HepG2 (cell line): ENCODE measurements at regions not wholly inside any gene's neighbourhood (a gene's known extent, or its start where the extent isn't known, plus 50 kb on each side); places are given as distances from the start of the nearest gene placed in this dataset.

ENCODE experiments used
- ATAC-seq: fragments of 200-7000 bp; cut with Tn5 transposase; 3 replicates; pipeline ENCODE4 v1.9.1; 2020; ENCODE audit warnings: mild to moderate bottlenecking, moderate library complexity
- BruUV-seq: library from RNA; stranded (reverse); fragments of 400-500 nt; replicated peaks from 2 replicates; lab custom pipeline; 2021; lab: Mats Ljungman, UMichigan
- CTCF ChIA-PET: fragments of 300-600 bp; formaldehyde crosslinking; extraction: SDS; loops from one replicate; lab custom pipeline; 2021; ENCODE audit warnings: low total read pairs, inconsistent platforms, low intra/inter-chr PET ratio; lab: Yijun Ruan, JAX
- POLR2A ChIA-PET: fragments of 350-600 bp; sonication (Branson Sonifier 250); formaldehyde crosslinking; loops from one replicate; lab custom pipeline; 2020; ENCODE audit warnings: antibody characterized with exemption, inconsistent platforms; lab: Yijun Ruan, JAX
- DNase-seq: peaks from one replicate; pipeline ENCODE4 v3.0.0-alpha.2; 2015; ENCODE audit warnings: low spot score
- FAIRE-seq: peaks from 3 replicates; lab custom pipeline; 2011; peaks lifted over from hg19 to GRCh38; lab: Jason Lieb, UNC
- H2AFZ ChIP-seq: one replicate; pipeline ENCODE4 v1.6.1; 2011; ENCODE audit warnings: low read length, inconsistent platforms
- H3K27ac ChIP-seq: fragments of 300-600 bp; 3 replicates; pipeline ENCODE4 v1.8.0; 2011; ENCODE audit warnings: mixed run types, mild to moderate bottlenecking, mixed read lengths, low read length, inconsistent platforms; ENCODE audit not compliant: insufficient read depth; ENCODE audit errors: extremely low read length
- H3K27me3 ChIP-seq, 2 experiments: fragments of 200-600 bp in 1 of 2; 2 replicates in 1 of 2; 3 replicates in 1 of 2; pipeline versions ENCODE4 v1.6.0 to v1.8.0; 2011; ENCODE audit warnings: low read length in 2 of 2, mild to moderate bottlenecking in 2 of 2, moderate library complexity in 2 of 2, inconsistent platforms in 1 of 2; ENCODE audit not compliant: insufficient read depth in 2 of 2, control insufficient read depth in 1 of 2
- H3K36me3 ChIP-seq, 2 experiments: fragments of 200-600 bp in 1 of 2; replicated peaks in 1 of 2; 2 replicates in 1 of 2; 3 replicates in 1 of 2; pipeline versions ENCODE4 v1.5.1 to v1.8.0; 2011; ENCODE audit warnings: low read length in 2 of 2, inconsistent platforms in 1 of 2; ENCODE audit not compliant: insufficient read depth in 2 of 2, control insufficient read depth in 1 of 2
- H3K4me1 ChIP-seq: 2 replicates; pipeline ENCODE4 v1.5.1; 2012; ENCODE audit warnings: low read length, inconsistent platforms; ENCODE audit not compliant: insufficient read depth
- H3K4me2 ChIP-seq: 2 replicates; pipeline ENCODE4 v1.6.0; 2011; ENCODE audit warnings: low read depth, low read length, inconsistent platforms
- H3K4me3 ChIP-seq, 3 experiments: fragments of 200-600 bp in 1 of 3; sonication (generic), shearing (Covaris generic) in 1 of 3; replicated peaks in 1 of 3; 2 replicates each; pipeline ENCODE4 v1.5.1; 2011 to 2016; ENCODE audit warnings: low read length in 3 of 3, inconsistent platforms in 2 of 3, low read depth in 2 of 3, mild to moderate bottlenecking in 2 of 3, control low read depth in 1 of 3, mixed read lengths in 1 of 3; ENCODE audit not compliant: insufficient read depth in 1 of 3
- H3K79me2 ChIP-seq: one replicate; pipeline ENCODE4 v1.6.1; 2011; ENCODE audit warnings: low read length, inconsistent platforms; ENCODE audit not compliant: insufficient read depth
- H3K9ac ChIP-seq: 2 replicates; pipeline ENCODE4 v1.6.0; 2011; ENCODE audit warnings: mild to moderate bottlenecking, low read depth, low read length, inconsistent platforms; ENCODE audit not compliant: insufficient read depth
- H3K9me3 ChIP-seq: 2 replicates; pipeline ENCODE4 v1.5.1; 2012; ENCODE audit warnings: mild to moderate bottlenecking, low read length
- H4K20me1 ChIP-seq: 2 replicates; pipeline ENCODE4 v1.6.0; 2011; ENCODE audit warnings: inconsistent platforms, mild to moderate bottlenecking, low read length, moderate library complexity; ENCODE audit not compliant: insufficient read depth
- ARID4A ChIP-seq: sonication (generic); formaldehyde crosslinking; IDR thresholded peaks from 2 replicates; pipeline ENCODE4 v1.5.0; 2020; ENCODE audit warnings: mild to moderate bottlenecking, missing genetic modification reagents, borderline replicate concordance
- CREB3 ChIP-seq: sonication (generic); formaldehyde crosslinking; IDR thresholded peaks from 2 replicates; pipeline ENCODE4 v1.5.0; 2020; ENCODE audit warnings: missing genetic modification reagents
- FOXA1 ChIP-seq, 2 experiments: fragments of 450-650 bp in 1 of 2; sonication (generic) in 1 of 2; formaldehyde crosslinking in 1 of 2; IDR thresholded peaks; 2 replicates each; pipeline versions ENCODE4 v1.4.0 to v1.6.1; 2016 to 2020; ENCODE audit warnings: missing genetic modification reagents in 1 of 2
- HMG20A ChIP-seq: IDR thresholded peaks from 2 replicates; pipeline ENCODE4 v1.6.1; 2016; ENCODE audit warnings: borderline replicate concordance
- HNF4A ChIP-seq: sonication (generic); formaldehyde crosslinking; IDR thresholded peaks from 2 replicates; pipeline ENCODE4 v1.4.0; 2020; ENCODE audit warnings: missing genetic modification reagents
- IKZF5 ChIP-seq: IDR thresholded peaks from 2 replicates; pipeline ENCODE4 v1.6.1; 2018; ENCODE audit warnings: missing genetic modification reagents, mild to moderate bottlenecking, missing compliant biosample characterization
- KDM2A ChIP-seq: sonication (generic); formaldehyde crosslinking; IDR thresholded peaks from 2 replicates; pipeline ENCODE4 v1.4.0; 2020; ENCODE audit warnings: low read depth, missing genetic modification reagents, borderline replicate concordance
- NFRKB ChIP-seq: fragments of 450-650 bp; IDR thresholded peaks from 2 replicates; pipeline ENCODE4 v1.6.1; 2017
- NR2C2 ChIP-seq: sonication (generic); formaldehyde crosslinking; IDR thresholded peaks from 2 replicates; pipeline ENCODE4 v1.4.0; 2020; ENCODE audit warnings: missing genetic modification reagents, mild to moderate bottlenecking, moderate library complexity, borderline replicate concordance
- PBX2 ChIP-seq: IDR thresholded peaks from 2 replicates; pipeline ENCODE4 v1.6.1; 2016; ENCODE audit warnings: control low read depth
- STAT5B ChIP-seq: sonication (generic); formaldehyde crosslinking; IDR thresholded peaks from 2 replicates; pipeline ENCODE4 v1.4.0; 2020; ENCODE audit warnings: missing genetic modification reagents
- SYNCRIP ChIP-seq: fragments of 200-400 bp; formaldehyde crosslinking; IDR thresholded peaks from 2 replicates; pipeline ENCODE4 v1.6.1; 2018; ENCODE audit warnings: mild to moderate bottlenecking, low read depth, low read length; ENCODE audit not compliant: insufficient read depth
- ZBTB42 ChIP-seq: sonication (generic); formaldehyde crosslinking; IDR thresholded peaks from 2 replicates; pipeline ENCODE4 v1.5.0; 2020; ENCODE audit warnings: mild to moderate bottlenecking, missing genetic modification reagents
- ZBTB7B ChIP-seq: sonication (generic); formaldehyde crosslinking; IDR thresholded peaks from 2 replicates; pipeline ENCODE4 v1.4.0; 2020; ENCODE audit warnings: missing genetic modification reagents
- ZNF143 ChIP-seq: sonication (generic); formaldehyde crosslinking; IDR thresholded peaks from 2 replicates; pipeline ENCODE4 v1.4.0; 2020; ENCODE audit warnings: missing genetic modification reagents
- ZNF235 ChIP-seq: sonication (generic); formaldehyde crosslinking; IDR thresholded peaks from 2 replicates; pipeline ENCODE4 v1.8.1; 2023; ENCODE audit warnings: mild to moderate bottlenecking, missing genetic modification reagents, borderline replicate concordance
- ZNF251 ChIP-seq: sonication (generic); formaldehyde crosslinking; IDR thresholded peaks from 2 replicates; pipeline ENCODE4 v1.9.0; 2021; ENCODE audit warnings: mild to moderate bottlenecking, missing genetic modification reagents
- ZNF253 ChIP-seq: sonication (generic); formaldehyde crosslinking; IDR thresholded peaks from 2 replicates; pipeline ENCODE4 v1.8.0; 2022; ENCODE audit warnings: mild to moderate bottlenecking, missing genetic modification reagents, borderline replicate concordance
- ZNF274 ChIP-seq: sonication (generic); formaldehyde crosslinking; IDR thresholded peaks from 2 replicates; pipeline ENCODE4 v1.5.1; 2020; ENCODE audit warnings: mild to moderate bottlenecking, missing genetic modification reagents
- ZNF616 ChIP-seq: sonication (generic); formaldehyde crosslinking; IDR thresholded peaks from 2 replicates; pipeline ENCODE4 v1.5.0; 2020; ENCODE audit warnings: low read depth, mild to moderate bottlenecking, missing genetic modification reagents
- WGBS: methylation state at CpG from one replicate; pipeline ENCODE4 v1.1.6; 2017; ENCODE audit warnings: low lambda C conversion rate; 5-methylcytosine and 5-hydroxymethylcytosine counted together
- in situ Hi-C: cut with HindIII; loops from 2 replicates; pipeline ENCODE4 v1.10.0; 2017; ENCODE audit warnings: low pct_unique_long_range_greater_than_20kb; ENCODE audit not compliant: extremely low pct_ligation_motif_present
- intact Hi-C: fragments of 100-400 bp; cut with micrococcal nuclease; formaldehyde crosslinking; loops from one replicate; pipeline ENCODE4 v1.10.0; 2022; ENCODE audit not compliant: unreplicated experiment

GRCh38 chr3:144583871-144584270 lies 612.2 kb downstream of the DIPK2A start:
- 0 out of 2 replicates have a peak, but pooled peaks cover 7% of the 10 kb centered on the region for H3K9me3 ChIP-seq
- no peak for FAIRE-seq
- CTCF ChIA-PET, result no interaction called here

More at GRCh38 chr3:144583871-144584270, 612.2 kb downstream of the DIPK2A start:
- no peaks in the 10 kb centered on the region for H3K4me1 ChIP-seq
- no peaks in the 10 kb centered on the region for H4K20me1 ChIP-seq
- no peak for DNase-seq
- no peak overlapping the region for H3K27ac ChIP-seq
- no peak overlapping the region for H2AFZ ChIP-seq
- H3K79me2 ChIP-seq, result no peaks in the 10 kb centered on the region
- no peak overlapping the region for H3K4me2 ChIP-seq
- BruUV-seq, result no TSS peak
- no peak for ATAC-seq
- TF ChIP-seq NFRKB (no peak), ZNF251 (CRISPR knock-in tag) (no peak), SYNCRIP (no peak), ZNF253 (CRISPR knock-in tag) (no peak), KDM2A (CRISPR knock-in tag) (no peak), ARID4A (CRISPR knock-in tag) (no peak), STAT5B (CRISPR knock-in tag) (no peak), ZNF235 (CRISPR knock-in tag) (no peak), NR2C2 (no peak), ZBTB7B (CRISPR knock-in tag) (no peak), ZNF616 (CRISPR knock-in tag) (no peak), CREB3 (CRISPR knock-in tag) (no peak), HMG20A (CRISPR knock-in tag) (no peak), IKZF5 (CRISPR knock-in tag) (no peak), HNF4A (CRISPR knock-in tag) (no peak), PBX2 (no peak), ZBTB42 (CRISPR knock-in tag) (no peak), FOXA1 (IDR thresholded peaks at IDR 0.05) (no peak), FOXA1 (CRISPR knock-in tag; IDR thresholded peaks at IDR 0.05) (no peak), ZNF274 (CRISPR knock-in tag) (no peak), ZNF143 (CRISPR knock-in tag) (no peak)
- H3K4me3 ChIP-seq, result no peak overlapping the region
- in situ Hi-C loops, result no loop called here
- no peaks in the 10 kb centered on the region for H3K36me3 ChIP-seq
- no peak overlapping the region for H3K9ac ChIP-seq
- POLR2A ChIA-PET, result no interaction called here
- H3K27me3 ChIP-seq, result no peaks in the 10 kb centered on the region
- 21% methylated on average over 1 of the region's 1 CpG for WGBS
- intact Hi-C loops, result no loop called here
